ENCODE measurements at regions not wholly inside any gene's neighbourhood (a gene's known extent, or its start where the extent isn't known, plus 50 kb on each side); places are given as distances from the start of the nearest gene placed in this dataset.
"Not testable (repeated sequence)": the region's sequence is repeated elsewhere in the genome, so short reads cannot be mapped to it uniquely, and the experiment has no call there.

DNA sequence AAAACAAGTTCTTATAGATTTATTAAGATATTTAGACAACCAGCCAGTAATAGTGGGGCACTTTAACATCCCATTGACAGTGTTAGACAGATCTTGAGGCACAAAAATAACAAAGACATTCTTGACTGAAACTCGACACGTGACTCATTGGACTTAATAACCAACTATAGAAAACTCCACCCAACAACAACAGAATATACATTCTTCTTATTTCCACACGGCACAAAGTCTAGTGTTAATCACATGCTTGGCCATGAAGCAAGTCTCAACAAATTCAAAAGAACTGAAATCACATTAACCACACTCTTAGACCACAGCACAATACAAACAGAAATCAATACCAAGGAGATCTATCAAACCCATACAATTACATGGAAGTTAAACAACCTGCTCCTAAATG is 138.1 kb downstream of the ARL5B start:
- no peak for ATAC-seq (replicated peaks in 6 of 8)
- WGBS, 10 experiments = 4 to 100% (median 59%) methylated on average over 1 to 3 of the region's 3 CpGs; no CpG with 5 or more reads in 3 of the 10 experiments
- Histone ChIP-seq H3K4me3 (no peak overlapping the region), H3K4me1 (replicated peaks in 1 of 2) (no peaks in the 10 kb centered on the region), H3K27ac (no peak overlapping the region)
- in situ Hi-C loops (cut with MboI; ENCODE audit: low pct_unique_long_range_greater_than_20kb in 2 of 9, low sequenced_read_pairs in 9 of 9, unreplicated experiment in 9 of 9) = no loop called here

DNA sequence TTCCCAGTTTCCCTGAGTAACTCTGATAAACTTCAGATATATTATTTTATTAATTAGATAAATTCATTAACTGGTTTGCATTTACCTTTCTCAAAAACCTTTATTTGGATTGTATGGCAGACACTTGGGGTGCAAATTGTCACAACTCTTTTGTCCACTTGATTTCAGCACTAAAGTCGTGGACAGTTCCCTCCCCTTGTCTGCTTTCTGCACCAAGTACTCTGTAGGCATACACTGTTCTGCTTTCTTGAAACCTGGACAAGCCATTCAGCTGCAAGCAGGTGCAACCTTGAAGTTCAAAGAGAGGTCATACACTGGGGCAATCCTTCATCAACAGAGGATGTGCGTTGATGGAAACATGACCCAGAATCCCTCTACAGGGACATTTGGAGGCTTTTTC is 162.9 kb downstream of the ARL5B start:
- in situ Hi-C loops (cut with MboI; ENCODE audit: low pct_unique_long_range_greater_than_20kb in 2 of 9, low sequenced_read_pairs in 9 of 9, unreplicated experiment in 9 of 9) = no loop called here
- H3K27ac ChIP-seq = no peak overlapping the region
- WGBS, 10 experiments = 0 to 40% (median 26%) methylated on average over 1 to 2 of the region's 2 CpGs; no CpG with 5 or more reads in 2 of the 10 experiments
- ATAC-seq (replicated peaks in 6 of 8) = no peak
- H3K4me3 ChIP-seq = no peak overlapping the region
- H3K4me1 ChIP-seq (replicated peaks in 1 of 2) = no peaks in the 10 kb centered on the region

DNA sequence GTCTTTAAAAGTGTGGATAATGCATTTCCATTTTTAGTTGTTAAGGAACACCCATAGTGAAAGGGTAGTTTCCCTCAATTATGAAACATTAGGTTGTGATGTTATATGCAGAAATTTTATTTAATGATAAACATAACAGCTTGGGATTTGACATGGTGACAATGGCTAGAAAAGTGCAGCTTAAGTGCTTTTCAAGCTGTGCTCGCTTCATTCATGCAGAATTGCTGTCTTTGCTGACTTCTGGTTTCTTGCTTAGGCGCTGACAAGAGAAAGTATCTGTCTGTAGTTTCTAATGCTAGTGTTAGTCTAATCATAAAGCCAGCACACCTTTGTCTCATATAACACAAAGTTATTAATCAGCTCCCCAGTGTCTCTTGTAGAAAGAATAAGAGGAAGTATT is 170.0 kb downstream of the ARL5B start:
- in situ Hi-C loops (cut with MboI; ENCODE audit: low pct_unique_long_range_greater_than_20kb in 2 of 9, low sequenced_read_pairs in 9 of 9, unreplicated experiment in 9 of 9) = no loop called here
- WGBS, 10 experiments = 15 to 100% (median 43%) methylated on average over 2 of the region's 2 CpGs; no CpG with 5 or more reads in 3 of the 10 experiments
- ATAC-seq (replicated peaks in 6 of 8) = no peak
- no peak overlapping the region for H3K27ac ChIP-seq
- H3K4me1 ChIP-seq (replicated peaks in 1 of 2) = no peaks in the 10 kb centered on the region
- H3K4me3 ChIP-seq = no peak overlapping the region

DNA sequence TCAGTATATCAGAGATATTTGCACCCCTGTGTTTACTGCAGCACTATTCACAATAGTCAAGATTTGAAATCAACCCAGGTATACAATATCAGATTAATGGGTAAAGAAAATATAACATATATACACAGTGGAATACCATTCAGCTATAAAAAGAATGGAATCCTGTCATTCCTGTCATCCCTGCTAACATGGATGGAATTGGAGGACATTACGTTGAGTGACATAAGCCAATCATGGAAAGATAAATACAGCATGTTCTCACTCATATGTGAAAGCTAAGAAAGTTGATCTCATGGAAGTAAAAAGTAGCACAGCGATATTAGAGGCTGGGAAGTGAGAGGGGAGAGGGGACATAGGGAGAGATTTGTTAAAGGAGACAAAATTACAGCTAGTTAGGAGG is 171.0 kb downstream of the ARL5B start:
- in situ Hi-C loops (cut with MboI; ENCODE audit: low pct_unique_long_range_greater_than_20kb in 2 of 9, low sequenced_read_pairs in 9 of 9, unreplicated experiment in 9 of 9) = no loop called here
- no peak overlapping the region for H3K4me3 ChIP-seq
- 0 to 100% (median 88%) methylated on average over 1 to 2 of the region's 2 CpGs; no CpG with 5 or more reads in 1 of the 10 experiments for WGBS, 10 experiments
- ATAC-seq (replicated peaks in 6 of 8) = no peak
- no peak overlapping the region for H3K27ac ChIP-seq
- H3K4me1 ChIP-seq (replicated peaks in 1 of 2) = no peaks in the 10 kb centered on the region

DNA sequence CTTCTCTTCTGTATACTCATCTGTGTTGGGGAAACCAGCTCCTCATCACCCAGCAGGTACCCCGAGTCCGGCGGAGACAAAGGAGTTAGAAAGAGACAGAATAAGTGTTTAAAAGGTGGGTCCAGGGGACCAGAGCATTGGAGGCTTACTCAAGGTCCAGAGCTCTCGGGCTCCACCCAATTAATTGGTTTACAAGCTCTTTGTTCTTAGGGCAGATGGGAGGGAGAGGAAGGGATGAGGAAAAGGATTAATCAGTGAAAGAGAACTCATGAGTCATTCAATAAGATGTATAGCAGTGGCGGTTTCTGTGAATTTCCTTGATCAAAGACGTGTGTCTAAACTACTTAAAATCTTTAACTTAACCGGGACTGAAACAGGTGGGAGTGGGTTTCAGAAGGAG is 192.0 kb upstream of the MALRD1 start:
- H3K4me3 ChIP-seq; H3K27ac ChIP-seq; in situ Hi-C loops (cut with MboI; ENCODE audit: low pct_unique_long_range_greater_than_20kb in 2 of 9, low sequenced_read_pairs in 9 of 9, unreplicated experiment in 9 of 9); ATAC-seq (replicated peaks in 6 of 8): not testable (repeated sequence)
- peaks cover 19 to 23% of the 10 kb centered on the region in 2 donors for H3K4me1 ChIP-seq (replicated peaks in 1 of 2)
- 0 to 95% (median 61%) methylated on average over 1 to 6 of the region's 7 CpGs; no CpG with 5 or more reads in 1 of the 10 experiments for WGBS, 10 experiments

DNA sequence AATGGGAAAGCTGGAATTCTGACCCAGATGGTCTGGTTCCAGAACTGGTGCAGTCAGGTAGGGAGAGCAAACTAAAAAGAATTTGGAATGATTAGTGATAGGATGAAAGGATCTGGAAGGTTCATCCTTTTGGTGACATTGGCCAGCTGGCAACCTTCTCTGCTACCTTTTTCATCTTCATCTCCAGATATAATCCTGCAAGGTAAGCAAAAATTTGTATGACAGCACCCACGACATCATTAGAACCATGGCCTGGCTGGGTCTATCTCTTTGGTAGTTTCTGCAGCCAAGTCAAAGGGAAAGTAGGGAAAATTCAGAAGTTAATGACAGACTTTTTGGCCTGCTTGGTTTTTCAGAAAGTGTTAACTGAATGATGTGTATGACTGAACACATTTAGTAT is 188.9 kb upstream of the MALRD1 start:
- no peak for ATAC-seq (replicated peaks in 6 of 8)
- in situ Hi-C loops (cut with MboI; ENCODE audit: low pct_unique_long_range_greater_than_20kb in 2 of 9, low sequenced_read_pairs in 9 of 9, unreplicated experiment in 9 of 9) = no loop called here
- WGBS, 10 experiments = 0 to 44% (median 10%) methylated on average over 1 of the region's 1 CpG; no CpG with 5 or more reads in 4 of the 10 experiments

DNA sequence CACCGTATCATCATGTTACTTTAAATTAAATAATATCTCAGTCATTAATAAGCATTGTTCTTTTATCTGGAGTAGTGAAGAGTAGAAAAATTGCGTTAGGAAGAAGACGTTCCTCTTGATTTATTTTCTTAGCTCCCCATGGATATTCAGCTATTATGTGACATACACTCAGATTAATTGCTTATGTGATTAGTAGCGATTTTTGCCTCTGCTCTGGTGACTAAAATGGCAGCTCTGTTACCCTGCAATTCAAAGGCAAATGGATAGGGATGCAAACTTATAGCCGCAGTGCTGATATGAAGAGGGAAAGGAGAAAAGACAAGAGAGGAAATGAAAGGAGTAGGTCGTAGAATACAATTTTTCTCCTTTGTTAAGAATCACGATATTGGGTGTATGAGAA is 188.4 kb upstream of the MALRD1 start:
- Histone ChIP-seq H3K27ac (peak overlapping the region; percentile 1 to 41), H3K4me3 (peak overlapping the region in 2 of 5 donors; percentile 2 to 9), H3K4me1 (replicated peaks in 1 of 2) (peaks cover 19 to 26% of the 10 kb centered on the region in 2 donors)
- 2 to 29% (median 5%) methylated on average over 4 to 7 of the region's 7 CpGs for WGBS, 10 experiments
- ATAC-seq (replicated peaks in 6 of 8) = peak in 5 of 8 experiments; percentile 59 to 83 (median 72)
- in situ Hi-C loops (cut with MboI; ENCODE audit: low pct_unique_long_range_greater_than_20kb in 2 of 9, low sequenced_read_pairs in 9 of 9, unreplicated experiment in 9 of 9) = no loop called here

More for the DNA sequence above, 188.9 kb upstream of the MALRD1 start:
- no peak overlapping the region for H3K4me3 ChIP-seq
- H3K27ac ChIP-seq = peak overlapping the region; percentile 1 to 41
- peaks cover 19 to 26% of the 10 kb centered on the region in 2 donors for H3K4me1 ChIP-seq (replicated peaks in 1 of 2)

DNA sequence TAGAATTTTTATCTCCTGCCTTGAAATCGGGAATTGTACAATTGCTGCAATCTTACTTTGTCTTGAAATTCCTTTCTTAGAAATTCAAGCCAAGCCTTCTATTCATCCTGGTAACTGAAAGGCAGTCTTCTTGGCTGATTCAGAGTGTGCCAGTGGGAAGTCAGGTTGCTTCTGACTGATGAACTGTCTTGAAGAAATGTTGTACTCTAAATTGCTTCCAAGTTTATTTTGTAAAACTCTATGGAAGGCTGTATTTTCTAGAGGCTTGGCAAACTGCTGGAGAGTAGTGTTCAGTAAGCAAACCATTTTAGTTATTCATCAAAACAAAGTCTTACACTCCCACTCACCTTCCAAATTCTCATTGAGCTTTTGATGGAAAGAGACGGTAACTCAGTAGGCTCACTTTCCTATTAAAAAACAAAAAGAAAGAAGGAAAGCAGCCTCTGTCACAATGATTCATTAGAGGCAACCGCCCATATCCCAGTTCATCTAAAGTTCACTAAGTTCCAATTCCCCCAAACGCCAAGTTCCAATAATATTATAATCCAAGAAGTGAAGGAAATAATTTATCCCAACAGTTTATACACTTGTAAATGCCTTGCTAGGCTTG is 187.9 kb upstream of the MALRD1 start:
- in situ Hi-C loops (cut with MboI; ENCODE audit: low pct_unique_long_range_greater_than_20kb in 2 of 9, low sequenced_read_pairs in 9 of 9, unreplicated experiment in 9 of 9) = no loop called here
- WGBS, 10 experiments = 0 to 11% (median 0%) methylated on average over 1 to 4 of the region's 4 CpGs; no CpG with 5 or more reads in 1 of the 10 experiments
- ATAC-seq (replicated peaks in 6 of 8) = peak in 7 of 8 experiments; percentile 33 to 76 (median 51)
- Histone ChIP-seq H3K4me1 (replicated peaks in 1 of 2) (peaks cover 19 to 26% of the 10 kb centered on the region in 2 donors), H3K4me3 (peak overlapping the region in 1 of 5 donors; percentile 2), H3K27ac (peak overlapping the region; percentile 1 to 41)

DNA sequence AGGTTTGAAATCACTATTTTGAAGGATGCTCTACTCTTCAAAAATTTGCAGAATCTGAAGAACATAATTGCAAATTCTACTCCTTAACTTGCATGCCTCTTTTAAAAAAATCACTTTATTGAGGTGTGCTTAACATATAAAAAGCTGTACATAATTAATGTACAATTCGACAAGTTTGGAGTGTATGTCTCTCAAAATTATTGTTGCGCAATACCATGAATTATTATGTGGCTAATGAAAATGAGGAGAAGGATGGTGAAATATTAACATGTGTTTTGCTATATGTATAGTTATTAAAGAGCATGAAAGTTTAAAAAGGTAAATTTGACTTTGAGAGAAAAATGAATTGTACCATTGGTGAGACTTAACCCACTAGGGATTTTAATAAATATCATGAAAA is 187.2 kb upstream of the MALRD1 start:
- 4 to 80% (median 50%) methylated on average over 1 to 2 of the region's 2 CpGs for WGBS, 10 experiments
- in situ Hi-C loops (cut with MboI; ENCODE audit: low pct_unique_long_range_greater_than_20kb in 2 of 9, low sequenced_read_pairs in 9 of 9, unreplicated experiment in 9 of 9) = no loop called here

DNA sequence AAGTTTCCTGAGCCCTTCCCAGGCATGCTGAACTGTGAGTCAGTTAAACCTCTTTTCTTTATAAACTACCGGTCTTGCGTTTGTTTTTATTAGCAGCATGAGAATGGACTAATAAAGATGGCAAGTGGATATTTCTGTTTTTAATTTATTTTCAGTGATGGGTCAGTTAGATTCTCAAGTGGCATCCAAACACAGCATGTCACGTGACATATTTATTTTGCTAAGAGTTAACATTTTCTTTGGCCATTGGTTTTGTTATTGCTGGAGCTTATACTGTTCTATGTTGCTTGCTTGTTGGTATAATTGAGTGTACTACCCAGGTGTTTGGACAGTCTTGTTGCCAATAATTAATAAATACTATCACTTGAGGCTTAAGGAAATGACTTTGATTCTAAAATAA is 181.7 kb upstream of the MALRD1 start:
- 0 to 100% (median 91%) methylated on average over 1 to 3 of the region's 3 CpGs for WGBS, 10 experiments
- H3K27ac ChIP-seq = no peak overlapping the region
- H3K4me3 ChIP-seq = no peak overlapping the region
- in situ Hi-C loops (cut with MboI; ENCODE audit: low pct_unique_long_range_greater_than_20kb in 2 of 9, low sequenced_read_pairs in 9 of 9, unreplicated experiment in 9 of 9) = no loop called here
- ATAC-seq (replicated peaks in 6 of 8) = no peak
- H3K4me1 ChIP-seq (replicated peaks in 1 of 2) = peaks cover 0 to 1% of the 10 kb centered on the region in 2 donors

More for the DNA sequence above, 187.2 kb upstream of the MALRD1 start:
- Histone ChIP-seq H3K4me1 (replicated peaks in 1 of 2) (peaks cover 19 to 26% of the 10 kb centered on the region in 2 donors), H3K4me3 (no peak overlapping the region), H3K27ac (no peak overlapping the region)
- no peak for ATAC-seq (replicated peaks in 6 of 8)

DNA sequence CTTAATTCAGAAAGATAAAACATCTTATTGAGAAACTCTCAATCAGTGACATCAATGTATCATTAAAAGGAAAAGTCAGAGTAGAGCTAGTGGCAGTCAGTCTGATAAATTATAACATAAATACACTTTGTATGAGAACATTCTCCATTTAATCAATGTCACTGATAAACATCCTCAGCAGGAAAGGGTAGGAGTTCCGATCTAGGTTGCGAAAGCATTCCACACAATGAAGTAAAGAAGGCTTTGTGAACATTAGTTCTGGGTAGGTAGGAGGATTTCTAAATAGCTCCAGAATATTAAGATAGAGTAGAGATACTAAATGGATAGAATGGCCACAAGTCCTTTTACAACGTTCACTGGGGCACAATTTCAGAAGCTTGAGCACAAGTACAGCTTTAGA is 179.7 kb upstream of the MALRD1 start:
- in situ Hi-C loops (cut with MboI; ENCODE audit: low pct_unique_long_range_greater_than_20kb in 2 of 9, low sequenced_read_pairs in 9 of 9, unreplicated experiment in 9 of 9) = no loop called here
- Histone ChIP-seq H3K27ac (no peak overlapping the region), H3K4me3 (no peak overlapping the region), H3K4me1 (replicated peaks in 1 of 2) (no peaks in the 10 kb centered on the region)
- no peak for ATAC-seq (replicated peaks in 6 of 8)
- WGBS, 10 experiments = 12 to 97% (median 79%) methylated on average over 1 to 3 of the region's 3 CpGs; no CpG with 5 or more reads in 3 of the 10 experiments

DNA sequence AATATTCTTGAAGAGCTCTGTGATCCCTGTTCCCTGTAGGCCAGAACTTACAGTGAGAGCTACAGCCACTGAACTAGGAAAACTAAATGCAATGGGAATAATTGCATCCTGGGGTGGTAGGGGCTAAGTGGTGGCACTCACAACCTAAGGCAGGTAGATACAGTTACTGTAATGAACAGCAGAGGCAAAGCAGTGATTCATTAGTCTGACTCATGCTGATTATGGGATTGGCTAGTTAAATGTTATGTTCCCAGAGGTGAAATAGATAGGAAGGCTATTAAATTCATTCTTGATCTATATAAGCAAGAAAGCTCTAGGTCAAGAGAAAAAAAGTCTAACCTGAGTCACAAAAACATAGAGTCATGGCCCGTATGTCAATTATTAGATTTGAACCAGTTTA is 173.1 kb upstream of the MALRD1 start:
- no peak overlapping the region for H3K4me3 ChIP-seq
- WGBS, 10 experiments = 20 to 100% (median 75%) methylated on average over 1 of the region's 1 CpG; no CpG with 5 or more reads in 2 of the 10 experiments
- no peak overlapping the region for H3K27ac ChIP-seq
- H3K4me1 ChIP-seq (replicated peaks in 1 of 2) = no peaks in the 10 kb centered on the region
- in situ Hi-C loops (cut with MboI; ENCODE audit: low pct_unique_long_range_greater_than_20kb in 2 of 9, low sequenced_read_pairs in 9 of 9, unreplicated experiment in 9 of 9) = no loop called here
- peak in 3 of 8 experiments; percentile 28 to 77 (median 33) for ATAC-seq (replicated peaks in 6 of 8)

DNA sequence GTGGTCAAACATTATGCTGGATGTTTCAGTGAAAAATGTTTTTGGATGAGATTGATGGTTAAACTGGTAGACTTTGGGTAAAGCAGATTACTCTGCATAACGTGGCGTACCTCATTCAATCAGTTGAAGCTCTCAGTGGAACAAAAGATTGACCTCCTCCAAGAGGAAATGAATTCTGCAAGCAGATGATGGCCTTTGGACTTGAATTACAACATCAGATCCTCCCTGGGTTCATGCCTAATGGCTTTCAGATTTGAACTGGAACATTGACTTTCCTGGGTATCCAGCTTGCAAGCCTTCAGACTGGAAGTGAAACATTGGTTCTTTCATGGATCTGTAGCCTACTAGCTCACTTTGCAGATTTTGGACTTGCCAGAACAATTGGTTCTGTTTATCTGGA is 169.3 kb upstream of the MALRD1 start:
- H3K4me1 ChIP-seq (replicated peaks in 1 of 2) = no peaks in the 10 kb centered on the region
- H3K27ac ChIP-seq = no peak overlapping the region
- ATAC-seq (replicated peaks in 6 of 8) = no peak
- H3K4me3 ChIP-seq = no peak overlapping the region
- WGBS, 10 experiments = 10 to 100% (median 84%) methylated on average over 1 to 2 of the region's 2 CpGs; no CpG with 5 or more reads in 4 of the 10 experiments
- in situ Hi-C loops (cut with MboI; ENCODE audit: low pct_unique_long_range_greater_than_20kb in 2 of 9, low sequenced_read_pairs in 9 of 9, unreplicated experiment in 9 of 9) = no loop called here

DNA sequence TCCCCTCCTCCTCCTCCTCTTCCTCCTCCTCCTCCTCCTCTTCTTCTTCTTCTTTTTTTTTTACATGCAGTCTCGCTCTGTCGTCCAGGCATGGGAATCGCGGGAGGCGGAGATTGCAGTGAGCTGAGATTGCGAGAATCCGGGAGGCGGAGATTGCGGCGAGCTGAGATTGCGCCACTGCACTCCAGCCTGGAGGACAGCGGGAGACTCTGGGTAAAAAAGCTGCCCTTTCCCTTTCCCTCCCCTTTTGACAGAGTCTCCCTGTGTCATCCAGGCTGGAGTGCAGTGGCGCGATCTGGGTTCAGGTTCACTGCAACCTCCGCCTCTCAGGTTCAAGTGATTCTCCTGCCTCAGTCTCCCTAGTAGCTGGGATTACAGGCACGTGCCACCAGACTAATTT is 168.1 kb upstream of the MALRD1 start:
- H3K4me3 ChIP-seq = no peak overlapping the region

More for the DNA sequence above, 168.1 kb upstream of the MALRD1 start:
- in situ Hi-C loops (cut with MboI; ENCODE audit: low pct_unique_long_range_greater_than_20kb in 2 of 9, low sequenced_read_pairs in 9 of 9, unreplicated experiment in 9 of 9) = no loop called here
- 0 to 81% (median 79%) methylated on average over 1 to 7 of the region's 16 CpGs; no CpG with 5 or more reads in 6 of the 10 experiments for WGBS, 10 experiments
- Histone ChIP-seq H3K27ac (no peak overlapping the region), H3K4me1 (replicated peaks in 1 of 2) (no peaks in the 10 kb centered on the region)
- no peak for ATAC-seq (replicated peaks in 6 of 8)

All from motor neuron (in vitro differentiated cells).